ENCODE measurements at regions not wholly inside any gene's neighbourhood (a gene's known extent, or its start where the extent isn't known, plus 50 kb on each side); places are given as distances from the start of the nearest gene placed in this dataset.

DNA sequence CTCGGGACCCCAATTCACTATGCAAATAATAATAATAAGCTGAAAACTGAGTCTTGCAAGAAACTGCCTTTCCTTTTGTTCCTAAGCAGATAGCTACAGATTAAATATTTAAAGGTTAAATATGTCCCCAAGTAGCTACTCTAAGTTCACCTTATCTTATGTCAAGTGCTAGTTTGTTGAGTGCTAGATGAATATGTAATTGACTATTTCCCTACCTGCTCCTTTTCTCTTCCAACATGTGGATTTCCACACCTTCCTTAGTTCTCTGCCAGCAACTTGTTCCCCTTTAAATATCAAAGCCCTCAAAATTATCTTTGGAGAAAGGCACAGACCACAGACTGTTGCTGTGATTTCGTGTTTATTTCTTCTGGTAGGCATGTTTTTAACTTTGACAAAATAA is 709.2 kb upstream of the SLITRK1 start:
- TF ChIP-seq SIN3A (IDR thresholded peaks at IDR 0.05; ENCODE audit: borderline replicate concordance, insufficient read depth, low read length) (no peak), FOXP2 (optimal IDR thresholded peaks at IDR 0.05; ENCODE audit: borderline replicate concordance, extremely low read depth, extremely low read length, insufficient read depth) (no peak)
